Loucy (cell line): ENCODE measurements at regions not wholly inside any gene's neighbourhood (a gene's known extent, or its start where the extent isn't known, plus 50 kb on each side); places are given as distances from the start of the nearest gene placed in this dataset.

Experiments
- EZH2phosphoT487 ChIP-seq: fragments of 200-600 bp; IDR thresholded peaks from 2 replicates; pipeline ENCODE4 v1.6.1; 2018; ENCODE audit warnings: antibody characterized with exemption, mild to moderate bottlenecking, moderate library complexity, borderline replicate concordance
- TF ChIP-seq, protein P1 (sequence below): fragments of 200-600 bp; sonication (generic); conservative IDR thresholded peaks from 2 replicates; pipeline ENCODE4 v1.5.1; 2014; ENCODE audit warnings: mild to moderate bottlenecking, antibody characterized with exemption, low read length

DNA sequence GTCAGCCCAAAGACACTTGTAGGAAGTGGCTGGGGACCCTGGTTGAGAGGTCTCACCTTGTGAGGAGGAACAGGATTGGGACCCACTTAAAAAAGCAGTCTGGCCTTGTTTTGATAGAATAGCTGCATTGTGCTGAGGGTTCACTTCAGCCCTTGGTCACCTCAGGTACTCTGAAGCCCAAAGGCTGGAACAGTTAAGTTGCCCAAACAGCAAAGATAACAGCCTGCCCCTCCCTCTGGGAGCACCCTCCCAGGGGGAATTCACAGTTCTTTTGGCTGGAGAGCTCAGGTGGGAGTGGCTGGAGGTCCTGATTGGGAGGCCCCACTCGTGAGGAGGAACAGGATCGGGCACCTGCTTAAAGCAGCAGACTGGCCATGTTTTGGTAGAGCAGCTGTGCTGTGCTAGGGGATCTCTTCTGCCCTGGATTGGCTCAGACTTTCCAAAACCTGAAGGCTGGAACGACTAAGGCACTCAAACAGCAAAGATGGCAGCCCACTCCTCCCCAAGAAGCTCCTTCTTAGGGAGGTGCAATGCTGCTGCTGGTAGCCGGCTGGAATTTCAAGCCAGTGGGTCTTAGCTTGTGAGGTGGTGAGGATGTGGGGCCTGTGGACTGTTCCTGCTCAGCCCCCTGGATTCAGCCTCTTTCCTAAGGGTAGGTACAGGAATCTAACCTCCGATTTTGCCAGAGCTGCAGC, 143.8 kb upstream of the SLC38A2 start:
- TF ChIP-seq, protein P1, sequence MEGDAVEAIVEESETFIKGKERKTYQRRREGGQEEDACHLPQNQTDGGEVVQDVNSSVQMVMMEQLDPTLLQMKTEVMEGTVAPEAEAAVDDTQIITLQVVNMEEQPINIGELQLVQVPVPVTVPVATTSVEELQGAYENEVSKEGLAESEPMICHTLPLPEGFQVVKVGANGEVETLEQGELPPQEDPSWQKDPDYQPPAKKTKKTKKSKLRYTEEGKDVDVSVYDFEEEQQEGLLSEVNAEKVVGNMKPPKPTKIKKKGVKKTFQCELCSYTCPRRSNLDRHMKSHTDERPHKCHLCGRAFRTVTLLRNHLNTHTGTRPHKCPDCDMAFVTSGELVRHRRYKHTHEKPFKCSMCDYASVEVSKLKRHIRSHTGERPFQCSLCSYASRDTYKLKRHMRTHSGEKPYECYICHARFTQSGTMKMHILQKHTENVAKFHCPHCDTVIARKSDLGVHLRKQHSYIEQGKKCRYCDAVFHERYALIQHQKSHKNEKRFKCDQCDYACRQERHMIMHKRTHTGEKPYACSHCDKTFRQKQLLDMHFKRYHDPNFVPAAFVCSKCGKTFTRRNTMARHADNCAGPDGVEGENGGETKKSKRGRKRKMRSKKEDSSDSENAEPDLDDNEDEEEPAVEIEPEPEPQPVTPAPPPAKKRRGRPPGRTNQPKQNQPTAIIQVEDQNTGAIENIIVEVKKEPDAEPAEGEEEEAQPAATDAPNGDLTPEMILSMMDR, result no peak
- no peak for TF ChIP-seq EZH2phosphoT487
